GM19395 (cell line): ENCODE measurements at regions not wholly inside any gene's neighbourhood (a gene's known extent, or its start where the extent isn't known, plus 50 kb on each side); places are given as distances from the start of the nearest gene placed in this dataset.
A peak's percentile ranks its signal among the peaks of the same experiment; 100 is the strongest.
"Not testable (repeated sequence)": the region's sequence is repeated elsewhere in the genome, so short reads cannot be mapped to it uniquely, and the experiment has no call there.

Source experiments
- ATAC-seq: cut with Tn5 transposase; IDR thresholded peaks from one replicate; pipeline ENCODE4 v1.9.1; 2021; ENCODE audit warnings: mild to moderate bottlenecking, moderate library complexity; ENCODE audit not compliant: unreplicated experiment

DNA sequence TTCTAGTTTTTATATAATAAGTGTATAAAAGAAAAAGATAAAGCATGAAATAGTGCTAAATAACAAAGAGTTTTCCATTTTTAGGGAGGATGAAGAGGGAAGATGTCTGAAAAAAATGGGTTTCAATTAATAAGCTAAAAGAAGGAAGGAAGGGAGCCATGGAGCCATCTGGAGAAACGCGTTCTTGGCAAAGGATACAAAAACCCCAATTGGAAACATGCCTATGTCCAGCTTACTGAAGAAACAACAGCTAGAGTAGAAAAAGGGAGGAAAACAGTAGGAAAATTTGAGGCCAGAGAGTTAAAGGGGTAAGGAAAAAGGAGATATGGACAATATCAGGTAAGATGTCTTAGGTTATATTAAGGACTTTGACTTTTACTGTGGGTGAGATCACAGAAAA, 416.2 kb upstream of the GHITM start:
- no peak for ATAC-seq

DNA sequence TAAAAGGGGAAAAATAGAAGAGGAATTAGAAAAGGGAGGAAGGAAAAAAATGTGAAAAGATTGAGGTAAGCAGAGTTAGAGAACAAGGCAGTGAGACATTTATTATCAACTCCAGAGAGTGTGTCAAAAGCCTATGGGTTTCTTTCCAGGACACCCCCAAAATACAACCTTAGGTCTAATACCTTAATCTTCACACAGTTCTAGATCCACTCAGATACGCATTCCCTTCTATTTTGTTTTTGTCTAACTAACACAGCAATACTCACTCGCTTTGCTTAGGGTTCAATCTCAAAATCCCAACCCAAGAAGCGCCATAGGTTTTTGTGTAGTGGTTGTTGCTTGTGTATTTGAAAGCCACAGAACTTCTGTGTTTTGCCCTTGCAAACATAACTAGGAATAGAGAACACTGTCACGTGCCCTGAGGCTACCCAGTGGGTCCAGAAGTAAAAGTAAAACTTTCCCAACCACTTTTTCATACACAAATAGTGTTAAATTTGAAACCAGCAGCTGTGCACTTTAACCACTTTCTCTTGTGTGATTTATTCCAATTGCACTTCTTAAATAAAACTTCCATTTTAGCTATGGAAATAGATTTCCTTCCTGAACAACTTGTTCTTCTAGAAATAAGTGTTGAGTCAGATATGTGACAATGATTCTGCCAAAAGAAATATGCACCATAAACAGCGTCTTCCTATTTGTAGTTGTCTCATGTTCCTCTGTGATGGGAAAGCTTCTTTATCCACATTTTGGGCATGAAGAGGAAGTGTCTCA, 414.7 kb upstream of the GHITM start:
- ATAC-seq: peak; percentile 94

DNA sequence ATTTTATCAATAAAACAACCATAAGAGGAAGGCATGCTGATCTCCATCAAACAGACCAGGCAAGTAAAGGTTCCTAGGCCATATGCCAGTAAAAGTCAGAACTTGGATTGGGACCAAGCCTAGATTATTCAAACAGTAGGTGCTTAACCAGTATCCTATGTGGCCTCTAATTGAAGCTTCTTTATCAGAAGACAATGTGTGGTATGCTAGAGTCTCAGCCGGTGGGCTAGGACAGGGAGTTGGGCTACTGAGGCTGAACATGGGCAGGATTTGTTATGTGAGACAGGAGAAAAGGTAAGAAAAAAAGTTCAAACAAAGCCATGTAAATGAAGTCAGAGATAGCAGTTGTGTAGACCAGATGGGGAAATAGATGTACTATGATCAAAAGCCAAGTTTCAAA, 413.7 kb upstream of the GHITM start:
- no peak for ATAC-seq

DNA sequence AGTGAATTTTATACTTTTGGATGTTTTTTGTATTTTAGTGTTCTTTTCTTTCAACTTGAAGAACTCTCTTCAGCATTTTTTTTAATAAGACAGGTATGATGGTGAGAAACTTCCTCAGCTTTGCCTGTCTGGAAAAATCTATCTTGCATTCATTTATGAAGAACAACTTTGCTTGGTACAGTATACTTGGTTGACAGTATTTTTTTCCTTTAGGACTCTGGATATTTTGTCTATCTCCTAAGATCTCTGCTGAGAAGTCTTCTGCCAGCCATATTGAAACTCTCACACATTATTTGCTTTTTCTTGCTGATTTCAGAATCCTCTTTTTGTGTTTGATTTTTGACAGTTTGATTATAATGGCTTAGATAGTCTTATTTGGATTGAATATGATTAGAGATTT, 405.0 kb upstream of the GHITM start:
- ATAC-seq: no peak

DNA sequence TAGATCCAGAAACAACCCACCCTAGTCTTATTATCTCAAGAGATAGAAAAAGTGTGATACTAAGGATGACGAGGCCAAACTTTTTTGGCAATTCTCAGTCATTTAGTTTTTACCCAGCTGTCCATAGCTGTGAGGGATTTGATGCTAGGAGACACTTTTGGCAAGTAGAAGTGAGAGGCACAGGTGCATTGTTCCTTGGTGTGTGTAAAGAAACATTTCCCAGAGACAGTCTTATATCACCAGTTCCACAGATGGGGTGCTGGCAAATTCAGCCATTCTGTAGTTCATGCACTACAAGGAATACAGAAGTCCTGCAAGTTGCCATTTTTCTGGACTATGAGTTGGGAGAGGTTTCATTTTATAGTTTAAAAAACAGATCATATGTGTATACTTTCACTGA, 403.3 kb upstream of the GHITM start:
- no peak for ATAC-seq

DNA sequence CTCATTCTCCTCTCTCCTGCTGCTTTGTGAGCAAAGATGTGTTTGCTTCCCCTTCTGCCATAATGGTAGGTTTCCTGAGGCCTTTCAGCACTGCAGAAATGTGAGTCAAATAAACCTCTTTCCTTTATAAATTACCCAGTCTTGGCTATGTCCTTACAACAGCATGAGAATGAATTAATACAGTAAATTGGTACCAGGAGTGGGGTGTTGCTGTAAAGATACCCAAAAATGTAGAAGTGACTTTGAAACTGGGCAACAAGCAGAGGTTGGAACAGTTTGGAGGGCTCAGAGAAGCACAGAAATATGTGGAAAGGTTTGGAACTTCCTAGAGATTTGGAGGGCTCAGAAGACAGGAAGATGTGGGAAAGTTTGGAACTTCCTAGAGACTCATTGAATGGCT, 388.7 kb upstream of the GHITM start:
- ATAC-seq: no peak

DNA sequence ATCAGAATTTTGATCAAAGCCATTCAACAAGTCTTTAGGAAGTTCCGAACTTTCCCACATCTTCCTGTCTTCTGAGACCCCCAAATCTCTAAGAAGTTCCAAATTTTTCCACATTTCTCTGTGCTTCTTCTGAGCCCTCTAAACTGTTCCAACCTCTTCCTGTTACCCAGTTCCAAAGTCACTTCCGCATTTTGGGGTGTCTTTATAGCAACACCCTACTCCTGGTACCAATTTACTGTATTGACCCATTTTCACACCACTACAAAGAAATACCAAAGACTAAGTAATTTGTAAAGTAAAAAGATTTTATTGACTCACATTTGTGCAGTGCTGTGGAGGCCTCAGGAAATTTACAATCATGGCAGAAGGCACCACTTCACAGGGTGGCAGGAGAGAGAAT, 385.8 kb upstream of the GHITM start:
- no peak for ATAC-seq

DNA sequence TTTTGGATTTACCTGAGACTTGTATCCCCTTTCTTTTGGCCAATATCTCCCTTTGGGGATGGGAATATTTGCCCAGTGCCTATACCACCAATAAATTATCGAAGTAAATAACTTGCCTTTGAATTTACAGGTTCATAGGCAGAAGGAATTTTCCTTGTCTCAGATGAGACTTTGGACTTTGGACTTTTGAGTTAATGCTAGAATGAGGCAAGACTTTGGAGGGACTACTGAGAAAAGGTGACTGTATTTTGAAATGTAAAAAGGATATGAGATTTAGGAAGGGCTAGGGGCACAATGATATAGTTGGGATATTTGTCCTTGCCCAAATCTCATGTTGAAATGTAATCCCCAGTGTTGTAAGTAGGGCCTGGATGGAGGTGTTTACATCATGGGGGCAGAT, 384.5 kb upstream of the GHITM start:
- no peak for ATAC-seq

DNA sequence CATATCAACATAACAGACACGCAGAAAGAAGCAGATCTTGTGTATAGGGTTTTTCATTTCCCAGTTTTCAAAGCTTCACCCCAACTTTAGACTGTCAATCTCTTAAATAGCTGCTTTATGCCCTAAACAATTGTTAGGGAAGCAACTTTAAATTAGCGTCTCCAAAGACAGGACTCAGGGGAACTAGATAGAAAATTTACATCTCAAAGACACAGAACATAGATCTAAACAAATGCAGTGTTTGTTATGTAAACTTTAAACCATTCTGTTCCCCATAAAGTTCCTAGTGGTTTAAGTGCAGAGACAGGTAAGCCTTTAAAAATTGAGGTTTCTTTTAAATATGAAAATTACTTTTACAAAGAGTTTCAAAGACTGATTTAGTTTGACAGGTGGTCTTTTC, 379.2 kb upstream of the GHITM start:
- no peak for ATAC-seq

DNA sequence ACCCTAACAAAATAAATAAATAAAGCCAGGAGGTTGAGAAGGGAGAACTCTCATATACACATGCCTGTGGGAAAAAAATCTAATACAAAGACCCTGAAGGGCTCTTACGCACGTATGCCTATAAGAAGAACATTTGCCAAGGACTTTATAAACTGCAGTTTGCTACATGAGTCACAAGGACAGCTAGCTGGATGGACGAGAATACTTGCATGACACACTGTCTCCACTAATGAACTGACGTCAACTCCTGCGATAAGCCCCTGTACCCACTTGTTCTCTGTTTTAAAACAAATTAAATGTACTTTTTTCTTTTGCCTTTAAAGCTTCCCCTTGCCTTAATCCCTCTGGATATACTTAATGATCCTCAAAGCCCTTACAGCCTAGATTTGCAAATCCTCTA, 374.6 kb upstream of the GHITM start:
- ATAC-seq: no peak

DNA sequence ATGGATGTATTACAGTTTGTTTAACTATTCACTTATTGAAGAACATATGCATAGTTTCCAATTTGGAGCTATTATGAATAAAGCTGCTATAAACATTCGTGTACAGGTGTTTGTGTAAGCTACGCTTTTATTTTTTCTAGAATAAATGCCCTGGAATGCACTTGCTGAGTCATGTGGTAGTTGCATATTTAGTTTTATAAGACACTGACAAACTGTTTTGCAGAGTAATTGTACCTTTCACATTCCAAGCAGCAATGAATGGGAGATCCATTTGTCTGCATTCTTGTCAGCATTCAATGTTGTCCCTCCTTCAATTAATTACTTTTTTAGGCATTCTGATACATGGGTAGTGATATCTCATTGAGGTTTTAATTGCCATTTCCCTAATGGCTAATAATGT, 373.6 kb upstream of the GHITM start:
- no peak for ATAC-seq

DNA sequence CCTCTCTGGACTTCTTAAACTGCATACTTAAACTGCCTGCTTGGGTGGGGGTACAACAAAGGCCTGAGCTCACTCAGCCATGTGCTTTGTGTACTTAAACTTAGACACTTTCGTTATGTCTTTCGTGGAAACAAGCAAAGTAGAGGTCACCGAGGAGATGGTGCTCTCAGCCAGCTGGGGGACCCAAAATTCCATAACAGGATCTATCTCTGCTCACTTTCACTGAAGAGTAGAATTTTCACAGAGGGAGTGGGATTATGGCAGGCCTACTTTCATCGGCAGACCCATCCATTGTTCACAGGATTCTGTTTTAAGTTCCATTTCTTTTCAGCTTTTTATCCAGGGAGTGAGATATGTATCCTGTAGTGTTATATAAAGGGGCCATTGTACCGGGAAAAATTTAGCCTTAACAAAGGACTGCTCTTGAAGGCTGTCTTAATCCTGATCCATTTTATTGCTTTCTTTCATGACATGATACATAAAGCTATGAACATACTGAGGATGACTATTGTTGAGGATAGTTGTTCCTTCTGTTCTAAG, 370.0 kb upstream of the GHITM start:
- no peak for ATAC-seq

DNA sequence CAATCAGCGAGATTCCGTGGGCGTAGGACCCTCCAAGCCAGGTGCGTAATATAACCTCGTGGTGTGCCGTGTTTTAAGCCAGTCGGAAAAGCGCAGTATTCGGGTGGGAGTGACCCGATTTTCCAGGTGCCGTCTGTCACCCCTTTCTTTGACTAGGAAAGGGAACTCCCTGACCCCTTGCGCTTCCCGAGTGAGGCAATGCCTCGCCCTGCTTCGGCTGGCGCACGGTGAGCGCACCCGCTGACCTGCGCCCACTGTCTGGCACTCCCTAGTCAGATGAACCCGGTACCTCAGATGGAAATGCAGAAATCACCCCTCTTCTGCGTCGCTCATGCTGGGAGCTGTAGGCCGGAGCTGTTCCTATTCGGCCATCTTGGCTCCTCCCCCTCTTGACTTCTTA, 352.6 kb upstream of the GHITM start:
- ATAC-seq: not testable (repeated sequence)

DNA sequence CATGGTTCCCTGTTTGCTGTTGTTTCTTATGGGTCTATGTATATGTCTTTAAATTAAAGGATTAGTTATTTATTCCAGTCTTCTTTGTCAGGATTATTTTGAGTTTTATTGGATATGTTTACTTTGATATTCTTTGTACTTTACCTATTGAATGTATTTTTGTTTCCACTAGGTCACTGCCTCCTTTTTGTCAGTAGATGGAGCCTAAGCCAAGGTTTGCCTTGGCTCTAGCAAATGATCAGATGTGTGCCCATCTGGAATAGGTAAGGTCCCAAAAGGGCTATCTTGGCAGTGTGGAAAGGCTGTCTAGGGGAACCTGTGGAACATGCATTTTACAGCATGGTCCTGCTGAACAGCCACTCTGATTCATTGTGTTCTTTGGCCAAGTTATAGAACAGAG, 337.3 kb upstream of the GHITM start:
- no peak for ATAC-seq

DNA sequence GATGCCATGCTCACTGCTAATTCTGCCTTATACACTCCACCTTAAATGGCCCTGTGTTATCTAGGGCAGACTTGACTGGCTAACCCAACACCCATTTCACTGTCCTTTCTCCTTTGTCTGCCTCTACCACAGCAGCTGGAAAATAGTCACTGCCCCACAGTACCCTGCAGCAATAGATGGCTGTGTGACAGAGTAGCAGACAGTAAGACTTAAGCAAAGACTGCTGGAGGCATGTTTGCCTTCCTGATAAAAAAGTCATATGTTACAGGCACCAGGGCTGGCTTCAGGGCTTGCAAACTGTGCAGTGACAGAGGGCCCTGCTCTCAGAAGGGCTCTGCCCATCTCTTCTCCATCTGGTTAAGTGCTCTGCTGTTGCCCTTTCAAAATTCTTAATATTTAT, 332.6 kb upstream of the GHITM start:
- no peak for ATAC-seq

DNA sequence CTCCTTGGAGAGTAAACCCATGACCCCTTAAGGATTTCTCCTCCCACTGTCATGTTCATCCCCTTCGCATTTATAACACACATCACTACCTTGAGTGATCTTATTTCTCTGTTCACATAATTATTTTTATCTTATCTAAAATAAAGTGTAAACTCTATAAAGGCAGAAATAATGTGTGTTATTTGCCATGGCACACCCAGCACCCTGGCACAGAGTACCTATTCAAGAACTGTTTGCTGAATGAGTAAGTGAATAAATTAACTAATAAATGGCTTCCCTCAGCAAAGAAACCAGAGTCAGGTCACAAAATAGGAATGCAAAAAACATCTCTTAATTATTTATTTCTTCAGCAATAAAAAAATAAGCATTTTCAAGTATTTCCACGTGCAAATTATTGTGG, 330.3 kb upstream of the GHITM start:
- no peak for ATAC-seq

DNA sequence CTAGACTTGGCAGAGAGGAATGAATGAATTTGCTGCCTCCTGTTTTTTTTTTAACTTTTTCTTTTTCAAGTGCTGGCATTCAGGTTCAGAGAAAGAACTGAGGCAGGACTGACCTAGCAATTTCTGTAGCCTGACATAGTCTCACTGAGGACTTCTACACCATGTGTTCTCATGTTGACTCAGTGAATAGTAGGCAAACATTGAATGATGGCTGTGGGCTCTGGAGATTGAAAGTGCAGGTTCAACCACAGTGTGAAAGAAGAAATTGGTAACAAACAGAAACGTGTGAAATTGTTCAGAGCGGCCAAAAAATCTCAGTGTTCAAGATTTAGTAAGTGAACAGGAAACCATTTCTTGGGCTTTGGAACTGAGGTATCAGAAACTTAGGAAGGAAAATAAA, 322.4 kb upstream of the GHITM start:
- peak; percentile 58 for ATAC-seq

DNA sequence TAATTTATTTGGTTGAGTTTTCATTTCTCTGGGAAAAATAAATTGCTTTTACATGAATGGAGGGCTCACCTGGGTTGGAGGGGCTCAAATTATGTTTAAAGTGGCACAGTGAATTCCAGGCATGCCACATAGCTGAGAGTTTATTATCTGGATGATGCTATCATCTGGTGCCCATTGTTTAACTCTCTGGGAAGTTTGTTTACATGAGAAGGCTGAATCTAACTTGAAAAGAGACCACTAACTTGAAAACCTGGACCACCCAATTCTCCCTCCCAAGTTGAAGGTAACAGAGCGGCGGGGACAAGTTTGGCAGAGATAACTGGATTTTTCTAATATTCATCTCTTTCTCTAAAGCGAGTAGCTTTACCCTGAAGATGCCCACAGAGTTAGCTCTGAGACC, 321.5 kb upstream of the GHITM start:
- no peak for ATAC-seq

DNA sequence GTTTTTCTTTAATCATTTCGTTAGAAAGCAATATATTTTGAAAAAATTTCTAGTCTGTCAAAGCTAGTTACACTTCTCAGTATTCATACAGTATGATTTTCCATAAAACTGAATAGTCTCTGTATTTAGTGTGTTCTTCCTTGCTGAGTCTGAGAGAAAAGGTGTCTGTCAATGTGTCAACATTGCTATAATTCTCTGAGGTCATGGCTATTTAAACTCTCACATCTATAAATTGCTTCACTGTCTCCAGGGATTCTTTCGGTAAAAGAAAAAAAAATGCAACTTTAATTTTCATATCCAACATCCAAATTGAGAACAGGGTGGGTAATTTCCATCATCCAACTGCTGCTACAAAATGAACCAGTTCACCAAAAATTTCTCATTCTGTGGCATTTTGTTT, 319.7 kb upstream of the GHITM start:
- no peak for ATAC-seq

DNA sequence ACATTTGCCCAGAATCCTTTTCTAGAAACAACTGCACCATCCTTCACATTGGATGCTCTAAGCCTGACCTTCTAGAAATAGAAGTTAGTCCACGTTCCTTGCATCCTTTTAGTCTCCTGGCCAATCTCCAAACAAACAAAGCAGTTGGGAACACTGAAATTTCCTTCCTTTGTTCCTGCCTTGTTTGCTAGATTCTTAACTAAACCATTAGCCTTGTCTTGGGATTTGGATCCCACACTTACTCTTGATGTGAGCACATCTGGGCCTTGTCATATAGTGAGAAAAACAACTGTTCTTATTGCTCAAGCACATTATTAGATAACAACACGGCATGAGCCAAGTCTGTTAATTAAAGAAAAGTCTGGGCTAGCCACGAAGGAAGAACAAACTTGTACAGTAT, 319.3 kb upstream of the GHITM start:
- ATAC-seq: no peak

DNA sequence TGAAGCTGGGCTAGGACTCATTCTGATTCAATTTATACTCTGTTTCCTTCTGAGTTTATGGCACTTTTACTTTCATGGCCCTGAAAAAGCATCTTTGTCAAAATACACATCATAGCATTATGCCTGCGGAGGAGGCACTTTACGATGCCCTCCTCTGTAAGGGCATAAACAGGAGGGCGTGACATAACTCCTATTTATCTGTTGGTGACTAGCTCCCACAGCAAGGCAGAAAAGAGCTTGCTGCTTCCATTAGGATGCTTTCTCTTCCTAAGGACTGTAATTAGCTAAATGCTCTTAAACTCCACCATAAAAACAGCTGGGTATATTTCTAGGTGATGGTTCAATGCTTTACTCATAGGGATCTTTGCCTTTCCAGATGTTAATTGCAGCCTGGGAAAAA, 315.2 kb upstream of the GHITM start:
- no peak for ATAC-seq

DNA sequence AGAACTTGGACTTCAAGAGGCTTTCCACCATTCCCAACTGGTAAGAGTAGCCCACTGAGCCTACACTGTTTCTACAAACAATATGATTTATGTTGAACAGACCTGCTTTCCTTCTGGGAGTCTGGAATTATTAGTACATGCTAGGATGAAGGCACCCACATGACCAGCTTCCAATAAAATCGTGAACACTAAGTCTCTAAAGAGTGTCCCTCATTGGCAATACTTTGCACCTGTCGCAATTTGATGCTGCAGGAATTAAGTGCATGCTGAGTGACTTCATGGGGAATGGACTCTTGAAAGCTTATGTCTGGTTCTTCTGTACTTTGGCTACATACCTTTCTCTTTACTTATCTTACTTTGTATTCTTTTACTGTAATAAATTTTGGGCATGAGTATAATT, 305.2 kb upstream of the GHITM start:
- no peak for ATAC-seq
